HG02970 (cell line): ENCODE measurements at regions not wholly inside any gene's neighbourhood (a gene's known extent, or its start where the extent isn't known, plus 50 kb on each side); places are given as distances from the start of the nearest gene placed in this dataset.
"Not testable (repeated sequence)": the region's sequence is repeated elsewhere in the genome, so short reads cannot be mapped to it uniquely, and the experiment has no call there.

Source experiments
- ATAC-seq: cut with Tn5 transposase; IDR thresholded peaks from one replicate; pipeline ENCODE4 v1.9.1; 2021; ENCODE audit warnings: mild to moderate bottlenecking, moderate library complexity, moderate number of reproducible peaks; ENCODE audit not compliant: unreplicated experiment, low FRiP score

GRCh38 chr4:158958489-158959270, 144.2 kb upstream of the RAPGEF2 start:
- ATAC-seq = no peak

GRCh38 chr4:158962393-158962792, 140.5 kb upstream of the RAPGEF2 start:
- ATAC-seq = no peak

GRCh38 chr4:158963282-158963681, 139.6 kb upstream of the RAPGEF2 start:
- not testable (repeated sequence) for ATAC-seq

- no peak for ATAC-seq
Measured at GRCh38 chr4:158964114-158964727, 138.7 kb upstream of the RAPGEF2 start.

GRCh38 chr4:158964728-158965124, 138.2 kb upstream of the RAPGEF2 start:
- ATAC-seq = no peak

GRCh38 chr4:158965226-158965625, 137.7 kb upstream of the RAPGEF2 start:
- ATAC-seq = no peak

GRCh38 chr4:158966091-158966490, 136.8 kb upstream of the RAPGEF2 start:
- no peak for ATAC-seq

- no peak for ATAC-seq
Measured at GRCh38 chr4:158968961-158969360, 133.9 kb upstream of the RAPGEF2 start.

- no peak for ATAC-seq
Measured at GRCh38 chr4:158970812-158971211, 132.1 kb upstream of the RAPGEF2 start.

GRCh38 chr4:158974438-158974837, 128.4 kb upstream of the RAPGEF2 start:
- ATAC-seq = not testable (repeated sequence)

- not testable (repeated sequence) for ATAC-seq
Measured at GRCh38 chr4:158980711-158981110, 122.2 kb upstream of the RAPGEF2 start.

GRCh38 chr4:158991534-158992155, 111.2 kb upstream of the RAPGEF2 start:
- no peak for ATAC-seq

GRCh38 chr4:158993891-158994290, 109.0 kb upstream of the RAPGEF2 start:
- ATAC-seq = no peak

- ATAC-seq = no peak
Measured at GRCh38 chr4:158995040-158995439, 107.8 kb upstream of the RAPGEF2 start.

- ATAC-seq = no peak
Measured at GRCh38 chr4:158995965-158996364, 106.9 kb upstream of the RAPGEF2 start.

- no peak for ATAC-seq
Measured at GRCh38 chr4:158996669-158997074, 106.2 kb upstream of the RAPGEF2 start.

- ATAC-seq = no peak
Measured at GRCh38 chr4:158997660-158998349, 105.1 kb upstream of the RAPGEF2 start.

- no peak for ATAC-seq
Measured at GRCh38 chr4:158998624-158999023, 104.3 kb upstream of the RAPGEF2 start.

- ATAC-seq = no peak
Measured at GRCh38 chr4:158999166-158999682, 103.7 kb upstream of the RAPGEF2 start.

- ATAC-seq = no peak
Measured at GRCh38 chr4:158999849-159000248, 103.0 kb upstream of the RAPGEF2 start.

GRCh38 chr4:159002950-159003349, 99.9 kb upstream of the RAPGEF2 start:
- no peak for ATAC-seq
